HG03521 (cell line): ENCODE measurements at regions not wholly inside any gene's neighbourhood (a gene's known extent, or its start where the extent isn't known, plus 50 kb on each side); places are given as distances from the start of the nearest gene placed in this dataset.
"Not testable (repeated sequence)": the region's sequence is repeated elsewhere in the genome, so short reads cannot be mapped to it uniquely, and the experiment has no call there.

Source experiments
- ATAC-seq: cut with Tn5 transposase; IDR thresholded peaks from one replicate; pipeline ENCODE4 v1.9.1; 2021; ENCODE audit warnings: mild to moderate bottlenecking, moderate library complexity; ENCODE audit not compliant: unreplicated experiment

DNA sequence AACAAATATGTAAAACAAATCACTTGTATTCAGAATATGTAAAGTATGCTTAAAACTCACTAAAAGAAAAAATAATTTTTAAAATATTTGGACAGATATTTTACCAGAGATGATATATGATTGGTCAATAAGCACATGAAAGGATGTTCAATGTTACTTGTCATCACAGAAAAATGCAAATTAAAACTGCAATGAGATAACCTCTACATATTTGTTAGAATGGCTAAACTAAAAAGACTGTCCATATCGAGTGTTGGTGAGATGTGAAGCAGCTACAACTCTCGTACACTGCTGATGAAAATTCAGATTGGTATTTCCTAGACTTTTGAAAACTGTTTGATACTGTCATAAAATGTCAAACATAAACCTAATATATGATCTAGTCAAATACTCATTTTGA lies 685.1 kb downstream of the DTWD2 start:
- ATAC-seq, result no peak

DNA sequence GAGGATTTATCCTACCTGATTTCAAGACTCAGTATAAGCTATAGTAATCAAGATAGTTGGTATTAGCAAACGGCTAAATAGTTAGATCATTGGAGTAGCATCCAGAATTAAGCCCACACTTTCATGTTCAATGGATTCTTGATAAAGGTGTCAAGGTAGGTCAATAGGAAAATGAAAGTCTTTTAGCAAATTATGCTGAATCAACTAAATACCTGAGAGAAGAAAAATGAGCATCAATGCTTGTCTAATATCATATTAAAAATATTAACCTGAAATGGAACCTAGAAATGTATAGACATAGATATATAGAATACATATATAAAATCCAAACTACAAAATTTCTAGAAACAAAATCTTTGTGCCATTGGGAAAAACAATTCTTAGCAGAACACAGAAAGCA lies 685.6 kb downstream of the DTWD2 start:
- no peak for ATAC-seq

DNA sequence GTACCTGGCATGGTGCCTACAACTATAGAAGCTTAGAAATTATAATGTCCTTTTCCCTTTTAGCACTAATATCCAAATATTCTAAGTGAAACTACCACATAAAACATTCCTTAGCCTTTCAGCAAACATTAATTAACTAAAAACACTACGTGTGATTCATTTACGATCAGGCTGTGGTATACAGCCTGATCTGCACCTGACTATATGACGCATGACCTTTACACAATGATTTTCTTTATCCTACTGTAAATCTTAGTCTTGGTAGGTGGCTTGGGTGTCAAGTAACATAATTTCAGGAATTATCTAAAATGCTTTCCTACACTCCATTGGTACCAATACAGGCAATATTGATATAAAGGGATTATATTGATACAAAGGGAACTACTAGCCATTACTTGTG lies 686.7 kb downstream of the DTWD2 start:
- no peak for ATAC-seq

DNA sequence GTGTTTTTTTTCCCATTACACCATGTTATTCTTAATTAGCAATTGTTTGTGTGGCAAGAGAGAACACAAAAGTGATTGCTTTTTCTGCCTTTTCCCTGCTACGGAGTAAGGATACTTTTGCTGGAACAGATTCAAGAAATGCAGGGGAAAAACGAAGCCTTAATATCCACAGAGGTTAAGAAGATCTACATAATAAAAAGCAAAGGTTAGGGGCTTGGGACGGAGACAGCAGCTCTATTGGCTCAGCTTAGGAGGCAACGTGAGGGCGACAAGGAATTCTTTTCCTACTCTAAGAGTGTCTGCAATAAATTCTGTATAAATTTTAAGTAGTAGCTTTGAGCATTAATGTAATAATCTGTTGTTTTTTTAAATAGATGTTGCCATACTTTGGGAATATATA lies 693.3 kb downstream of the DTWD2 start:
- no peak for ATAC-seq

DNA sequence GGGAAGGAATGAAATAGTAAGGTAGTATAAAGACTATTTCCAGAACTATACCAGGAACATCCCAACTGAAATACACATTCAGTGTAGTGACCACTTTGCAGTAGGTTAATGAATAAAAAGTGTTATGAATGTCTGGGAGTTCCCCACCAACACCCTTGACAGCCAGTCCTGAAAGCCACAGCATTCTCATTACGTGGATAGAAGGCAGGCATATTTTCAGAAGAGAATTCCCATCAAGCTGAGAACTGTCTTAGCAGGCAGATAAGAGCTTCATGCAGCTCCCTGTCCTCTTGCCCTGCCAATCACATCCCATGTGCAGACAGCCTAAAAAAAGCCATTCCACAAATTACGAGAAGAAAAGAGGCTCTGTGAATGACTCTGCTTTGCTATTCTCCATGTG lies 695.0 kb downstream of the DTWD2 start:
- ATAC-seq, result no peak

DNA sequence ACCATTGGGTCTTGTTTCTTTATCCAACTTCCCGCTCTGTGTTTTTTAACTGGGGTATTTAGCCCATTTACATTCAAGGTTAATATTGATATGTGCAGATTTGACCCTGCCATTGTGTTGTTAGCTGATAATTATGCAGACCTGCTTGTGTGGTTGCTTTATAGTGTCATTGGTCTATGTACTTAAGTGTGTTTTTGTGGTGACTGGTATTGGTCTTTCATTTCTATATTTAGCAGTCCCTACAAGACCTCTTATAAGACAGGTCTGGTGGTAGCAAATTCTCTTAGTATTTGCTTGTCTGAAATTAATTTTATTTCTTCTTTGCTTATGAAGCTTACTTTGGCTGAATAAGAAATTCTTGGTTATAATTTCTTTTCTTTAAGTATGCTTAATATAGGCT lies 698.1 kb downstream of the DTWD2 start:
- ATAC-seq, result no peak

DNA sequence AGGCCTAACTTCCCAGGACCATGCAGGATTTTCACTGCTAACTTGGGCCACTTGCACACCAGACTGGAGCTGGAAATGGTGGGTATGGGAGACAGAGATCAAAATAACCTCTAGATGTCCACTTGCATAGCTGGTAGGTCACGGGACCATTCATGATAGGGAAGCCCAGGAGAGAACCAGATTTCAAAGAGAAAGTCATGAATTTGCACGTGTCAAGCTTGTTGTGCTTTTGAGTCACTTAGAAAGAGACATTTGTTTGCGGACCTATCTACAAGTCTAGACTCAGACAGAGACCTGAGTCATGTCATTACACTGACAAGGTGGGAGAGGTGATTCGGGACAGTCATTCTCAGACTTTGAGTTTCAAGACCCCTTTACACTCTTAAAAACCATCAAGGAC lies 704.1 kb downstream of the DTWD2 start:
- ATAC-seq, result not testable (repeated sequence)

DNA sequence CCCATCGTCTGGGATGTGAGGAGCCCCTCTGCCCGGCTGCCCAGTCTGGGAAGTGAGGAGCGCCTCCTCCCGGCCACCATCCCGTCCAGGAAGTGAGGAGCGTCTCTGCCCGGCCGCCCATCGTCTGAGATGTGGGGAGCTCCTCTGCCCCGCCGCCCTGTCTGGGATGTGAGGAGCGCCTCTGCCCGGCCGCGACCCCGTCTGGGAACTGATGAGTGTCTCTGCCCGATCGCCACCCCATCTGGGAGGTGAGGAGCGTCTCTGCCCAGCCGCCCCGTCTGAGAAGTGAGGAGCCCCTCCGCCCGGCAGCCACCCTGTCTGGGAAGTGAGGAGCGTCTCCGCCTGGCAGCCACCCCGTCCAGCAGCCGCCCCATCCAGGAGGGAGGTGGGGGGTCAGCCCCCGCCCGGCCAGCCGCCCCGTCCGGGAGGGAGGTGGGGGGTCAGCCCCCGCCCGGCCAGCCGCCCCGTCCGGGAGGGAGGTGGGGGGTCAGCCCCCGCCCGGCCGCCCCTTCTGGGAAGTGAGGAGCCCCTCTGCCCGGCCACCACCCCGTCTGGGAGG lies 705.8 kb downstream of the DTWD2 start:
- ATAC-seq, result not testable (repeated sequence)

DNA sequence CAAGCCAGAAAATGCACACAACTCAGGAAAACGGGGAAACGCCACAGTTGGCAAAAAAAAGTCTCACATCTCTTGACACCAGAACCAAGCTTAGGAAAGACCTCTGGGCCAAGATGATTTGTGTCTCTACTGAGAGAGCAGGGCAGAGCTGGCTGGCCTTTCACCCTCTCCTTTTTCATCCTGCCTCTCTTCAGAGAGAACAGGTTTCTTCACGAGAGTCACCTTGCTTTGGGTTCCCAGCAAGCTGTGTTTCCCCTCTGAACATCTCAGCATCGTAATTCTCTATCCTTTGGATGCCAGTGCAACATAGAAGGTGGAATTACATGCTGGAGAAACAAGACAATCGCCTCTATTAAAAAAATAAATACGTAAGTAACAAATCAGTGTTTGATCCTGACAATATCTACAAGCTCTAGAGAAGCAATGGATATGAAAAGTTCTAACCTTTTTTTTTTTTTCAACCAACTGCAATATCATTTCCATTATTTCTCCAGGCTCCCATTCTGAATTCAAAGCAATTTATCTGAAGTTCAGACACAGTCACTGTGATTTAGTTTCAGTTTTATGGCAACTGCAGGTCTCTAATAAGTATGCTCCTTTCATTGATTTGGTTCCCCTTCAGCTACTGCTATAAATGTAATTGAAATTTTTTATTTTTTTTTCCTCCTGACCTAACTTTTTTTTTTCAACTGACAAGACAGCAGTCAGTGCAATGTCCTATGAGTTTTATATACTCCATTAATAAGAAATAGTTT lies 708.6 kb downstream of the DTWD2 start:
- ATAC-seq, result no peak

DNA sequence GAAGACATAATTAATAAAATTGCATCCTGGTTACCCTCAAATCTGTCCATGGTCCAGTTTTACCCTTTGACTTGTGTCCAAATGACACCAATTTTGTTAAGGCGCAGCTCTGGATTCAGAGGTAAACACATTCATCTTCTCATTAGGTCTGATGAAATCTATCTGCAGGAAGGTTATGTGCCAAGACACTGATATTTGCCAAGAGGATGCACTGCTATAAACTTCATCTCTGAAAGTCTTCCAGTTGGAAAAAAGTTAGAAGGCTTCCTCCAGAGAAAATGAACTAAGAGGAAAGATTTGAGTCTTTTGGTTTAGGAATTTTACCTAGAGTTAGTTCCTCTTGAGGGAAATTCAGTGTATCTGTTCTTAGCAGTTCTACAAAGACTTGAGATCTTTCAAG lies 717.8 kb downstream of the DTWD2 start:
- ATAC-seq, result no peak

DNA sequence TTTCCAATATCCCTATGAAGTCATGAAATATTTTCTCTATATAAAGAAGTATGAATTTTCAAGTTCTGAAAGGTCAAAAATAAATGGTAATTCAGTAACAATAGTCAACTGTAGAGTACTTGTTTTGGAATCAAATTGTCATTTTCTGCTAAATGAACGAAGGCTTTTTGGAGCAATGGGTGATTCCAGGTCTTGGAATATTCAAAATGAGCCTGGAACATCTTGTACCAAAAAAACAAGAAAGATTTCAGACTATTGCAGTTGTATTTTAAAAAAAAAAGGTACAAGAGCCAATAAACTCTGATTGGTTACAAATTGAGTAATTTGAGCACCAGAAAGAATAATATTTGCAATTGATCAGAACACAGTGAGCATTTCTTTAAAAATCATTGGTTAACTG lies 730.1 kb downstream of the DTWD2 start:
- no peak for ATAC-seq

DNA sequence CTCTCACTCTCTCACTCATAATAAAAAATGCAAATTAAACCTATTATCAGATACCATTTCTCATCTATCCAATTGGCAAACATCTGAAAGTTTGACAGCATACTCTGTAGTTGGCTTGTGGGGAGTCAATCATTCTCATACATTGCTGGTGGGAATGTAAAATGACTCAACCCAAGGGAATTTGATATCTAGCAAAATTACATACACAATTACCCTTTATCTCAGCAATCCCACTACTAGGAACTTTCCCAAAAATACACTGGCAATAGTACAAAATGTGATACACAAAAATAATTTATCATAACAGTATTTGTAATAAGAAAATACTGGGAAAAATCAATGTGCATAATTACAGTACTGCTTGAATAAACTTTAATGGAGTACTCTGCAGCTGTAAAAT lies 731.3 kb downstream of the DTWD2 start:
- ATAC-seq, result no peak

DNA sequence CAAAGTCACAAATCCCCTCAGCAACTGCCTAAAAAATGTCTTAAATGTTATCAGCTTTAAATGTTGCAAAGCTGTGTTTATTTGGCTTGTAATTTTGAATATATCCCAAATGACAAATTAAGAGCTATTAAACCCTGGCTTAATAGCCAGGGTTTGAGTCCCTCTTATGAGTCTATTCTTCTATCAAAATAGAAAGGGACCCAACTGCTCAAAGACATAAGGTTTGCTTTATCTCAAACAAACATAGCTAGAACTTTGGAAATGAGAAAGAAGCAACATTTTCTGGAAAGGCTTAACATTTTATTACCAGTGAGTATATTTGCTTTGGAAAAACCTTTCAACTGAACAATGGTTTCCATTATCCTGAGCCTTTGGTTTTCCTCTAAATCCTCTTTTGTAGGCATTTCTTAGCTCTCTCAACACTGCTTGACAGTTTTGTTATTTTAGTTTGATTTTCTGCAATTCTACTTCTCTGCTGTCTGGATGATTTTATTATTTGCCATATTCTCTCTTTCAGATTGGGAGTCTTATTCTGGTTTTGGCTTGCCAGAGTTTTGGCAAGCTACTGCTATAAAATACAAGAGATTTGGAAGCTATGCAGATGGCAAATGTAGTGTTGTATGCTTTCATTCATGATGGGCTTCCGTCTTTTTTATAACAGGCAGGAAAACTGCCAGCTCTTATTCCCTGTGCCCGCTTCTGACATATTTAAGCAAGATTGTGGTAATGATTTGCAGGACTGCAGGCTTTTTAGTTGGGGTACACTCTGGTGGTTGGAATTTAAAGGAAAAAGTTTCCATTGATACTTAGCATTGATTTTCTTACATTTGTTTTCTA lies 734.9 kb downstream of the DTWD2 start:
- no peak for ATAC-seq

DNA sequence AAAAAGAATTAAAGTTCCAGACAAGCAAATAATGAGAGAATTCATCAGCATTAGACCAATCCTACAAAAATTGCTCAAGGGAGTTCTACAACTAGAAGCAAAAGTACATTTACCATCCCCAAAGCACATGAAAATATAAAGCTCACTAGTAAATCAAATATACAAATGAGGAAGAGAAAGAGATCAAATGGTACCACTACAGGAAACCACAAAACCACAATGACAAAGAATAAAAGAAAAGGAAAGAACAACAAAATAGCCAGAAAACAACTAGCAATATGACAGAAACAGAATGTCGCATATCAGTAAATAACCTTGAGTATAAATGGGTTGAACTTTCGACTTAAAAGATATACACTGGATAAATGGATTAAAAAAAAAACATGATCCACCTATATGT lies 739.0 kb downstream of the DTWD2 start:
- peak; percentile 63 for ATAC-seq

DNA sequence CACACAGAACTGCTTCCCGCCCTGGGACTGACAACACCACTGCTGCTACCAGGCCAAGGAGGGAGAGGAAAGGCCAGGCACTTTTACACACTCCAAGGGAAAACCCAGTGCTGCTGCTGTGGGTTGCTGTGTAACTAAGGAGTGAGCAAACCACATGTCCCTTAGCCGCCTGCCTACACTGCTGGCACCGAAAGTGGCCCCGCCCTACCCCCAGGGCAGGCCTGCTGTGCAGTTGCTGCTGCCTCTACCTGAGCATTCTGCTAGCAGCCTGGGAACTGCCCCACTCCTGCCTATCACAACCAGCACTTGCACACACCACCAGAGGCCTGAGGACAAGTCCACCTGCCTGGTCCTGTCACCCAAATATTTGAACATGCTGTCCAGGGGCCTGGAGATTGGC lies 740.9 kb downstream of the DTWD2 start:
- ATAC-seq, result no peak

DNA sequence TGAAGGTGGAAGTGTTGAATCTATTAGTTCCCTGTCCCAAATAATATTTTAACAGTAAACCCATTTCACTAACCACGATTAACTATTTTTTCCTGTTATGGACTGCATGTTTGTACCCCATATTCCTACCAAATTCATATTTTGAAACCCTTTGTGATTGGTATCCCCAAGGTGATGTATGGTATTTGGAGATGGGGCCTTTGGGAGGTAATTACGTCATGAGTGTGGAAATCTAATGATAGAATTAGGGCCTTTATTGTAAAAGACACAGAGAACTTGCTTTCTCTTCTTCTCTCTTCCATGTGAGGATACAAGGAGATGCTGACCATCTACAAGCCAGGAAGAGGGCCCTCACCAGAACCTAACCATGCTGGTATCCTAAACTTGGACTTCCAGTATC lies 744.7 kb downstream of the DTWD2 start:
- ATAC-seq, result no peak

DNA sequence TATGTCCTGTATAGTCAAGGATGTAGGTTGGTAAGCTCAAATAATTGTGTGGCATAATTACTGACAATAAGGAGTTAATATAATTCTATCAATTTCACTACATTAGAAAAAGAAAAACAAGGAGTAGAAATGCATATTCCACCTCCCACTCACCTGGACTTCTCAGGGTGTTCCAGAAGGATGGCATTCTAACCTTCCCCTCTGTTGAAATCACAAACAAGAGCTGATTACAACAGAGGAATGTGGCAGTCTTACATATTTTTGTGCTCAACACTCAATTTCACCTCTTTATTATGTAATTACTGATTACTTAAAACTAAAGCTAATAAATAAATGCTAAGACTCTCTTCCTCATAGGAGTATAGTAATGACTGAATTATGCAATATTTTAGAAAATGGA lies 745.3 kb downstream of the DTWD2 start:
- no peak for ATAC-seq

DNA sequence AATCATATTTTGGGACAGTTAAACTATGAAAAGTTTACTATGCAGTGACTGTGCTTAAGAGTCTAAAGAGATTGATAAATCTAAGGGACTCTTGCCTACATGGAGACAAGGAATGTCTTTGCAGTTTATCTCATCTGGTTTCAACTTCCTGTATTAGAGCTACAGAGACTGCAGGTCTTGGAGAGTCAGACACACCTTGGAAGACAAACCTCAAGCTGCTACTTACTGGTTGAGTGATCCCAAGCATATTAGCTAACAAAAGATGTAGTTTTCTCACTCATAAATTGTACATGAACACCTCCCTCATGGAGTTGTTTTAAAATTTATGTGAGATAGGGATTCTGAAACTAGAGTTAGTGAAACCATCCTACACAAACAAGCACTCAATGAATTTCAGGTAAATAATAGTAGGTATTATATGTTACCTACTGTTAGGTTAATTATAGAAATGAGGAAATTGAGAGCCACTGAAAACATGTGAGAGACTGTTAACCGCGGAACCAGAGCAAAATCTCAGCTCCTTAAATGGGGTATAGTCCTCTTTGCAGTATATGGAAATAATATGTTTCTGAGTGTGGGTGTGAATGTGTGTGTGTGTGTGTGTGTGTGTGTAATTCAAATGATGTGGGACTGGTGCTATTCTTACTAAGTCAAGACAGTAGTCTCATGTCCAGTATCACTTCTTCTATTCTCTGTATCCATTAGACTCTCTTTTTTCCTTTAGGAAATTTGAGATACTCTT lies 752.1 kb downstream of the DTWD2 start:
- ATAC-seq, result peak; percentile 57

DNA sequence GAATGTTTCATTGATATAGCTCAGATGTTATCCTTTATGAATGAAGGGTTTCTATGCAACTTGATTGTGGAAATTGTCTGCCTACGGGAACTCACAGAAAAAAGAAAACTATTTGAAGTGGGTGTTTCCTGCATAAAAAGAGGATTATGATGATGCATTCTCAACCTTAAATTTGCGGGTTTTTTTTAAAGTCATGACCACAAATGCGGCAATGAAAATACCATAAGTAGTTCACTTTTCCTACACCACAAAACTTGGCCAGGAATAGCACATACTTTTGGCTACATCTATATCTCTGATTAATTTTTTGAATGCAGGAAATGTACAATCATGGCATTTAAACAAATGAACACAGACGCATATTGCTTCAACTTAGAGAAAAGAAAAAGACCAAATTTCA lies 754.7 kb downstream of the DTWD2 start:
- no peak for ATAC-seq

DNA sequence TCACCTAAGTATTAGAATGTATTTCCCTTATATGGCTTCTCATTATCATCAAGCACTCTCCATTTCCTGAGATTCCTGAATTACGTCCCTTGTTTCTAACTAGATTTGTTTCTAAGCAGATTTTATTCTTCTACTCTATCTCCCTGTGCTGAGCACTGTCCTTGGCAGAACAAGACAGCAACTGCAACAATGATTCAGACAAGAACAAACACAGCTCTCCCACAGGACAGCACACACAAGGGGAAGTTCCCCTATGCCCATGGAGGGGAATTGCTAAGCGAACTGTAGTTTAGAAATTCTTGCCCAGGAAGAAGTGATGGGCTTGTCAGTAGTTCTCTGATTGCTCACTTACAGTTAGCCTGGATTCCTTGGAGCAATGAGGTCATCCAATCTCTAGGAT lies 759.9 kb downstream of the DTWD2 start:
- ATAC-seq, result no peak

DNA sequence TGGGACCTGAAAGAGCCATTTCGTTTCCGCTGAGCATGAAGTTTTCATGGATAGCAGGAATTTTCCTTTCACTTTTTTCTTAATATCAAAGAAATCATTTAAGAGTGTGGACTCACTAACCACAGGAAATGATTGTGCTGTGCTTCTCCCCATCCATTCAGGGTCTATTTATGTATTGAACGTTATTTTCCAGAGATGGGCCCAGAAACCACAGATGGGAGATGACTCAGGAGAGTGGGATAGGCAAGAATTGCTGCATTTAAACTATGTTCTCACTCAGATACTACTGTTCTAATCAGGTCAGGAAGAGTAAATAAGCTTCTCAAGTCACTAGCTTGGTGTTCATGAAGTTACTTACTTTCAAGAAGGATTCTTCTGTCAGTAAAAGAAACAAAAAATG lies 763.8 kb downstream of the DTWD2 start:
- no peak for ATAC-seq
